Right lung (tissue), 2 donors: ENCODE measurements at regions not wholly inside any gene's neighbourhood (a gene's known extent, or its start where the extent isn't known, plus 50 kb on each side); places are given as distances from the start of the nearest gene placed in this dataset.

Experiments
- DNase-seq, 2 donors: peaks; one replicate each; pipeline ENCODE4 v3.0.0-alpha.2; 2013

DNA sequence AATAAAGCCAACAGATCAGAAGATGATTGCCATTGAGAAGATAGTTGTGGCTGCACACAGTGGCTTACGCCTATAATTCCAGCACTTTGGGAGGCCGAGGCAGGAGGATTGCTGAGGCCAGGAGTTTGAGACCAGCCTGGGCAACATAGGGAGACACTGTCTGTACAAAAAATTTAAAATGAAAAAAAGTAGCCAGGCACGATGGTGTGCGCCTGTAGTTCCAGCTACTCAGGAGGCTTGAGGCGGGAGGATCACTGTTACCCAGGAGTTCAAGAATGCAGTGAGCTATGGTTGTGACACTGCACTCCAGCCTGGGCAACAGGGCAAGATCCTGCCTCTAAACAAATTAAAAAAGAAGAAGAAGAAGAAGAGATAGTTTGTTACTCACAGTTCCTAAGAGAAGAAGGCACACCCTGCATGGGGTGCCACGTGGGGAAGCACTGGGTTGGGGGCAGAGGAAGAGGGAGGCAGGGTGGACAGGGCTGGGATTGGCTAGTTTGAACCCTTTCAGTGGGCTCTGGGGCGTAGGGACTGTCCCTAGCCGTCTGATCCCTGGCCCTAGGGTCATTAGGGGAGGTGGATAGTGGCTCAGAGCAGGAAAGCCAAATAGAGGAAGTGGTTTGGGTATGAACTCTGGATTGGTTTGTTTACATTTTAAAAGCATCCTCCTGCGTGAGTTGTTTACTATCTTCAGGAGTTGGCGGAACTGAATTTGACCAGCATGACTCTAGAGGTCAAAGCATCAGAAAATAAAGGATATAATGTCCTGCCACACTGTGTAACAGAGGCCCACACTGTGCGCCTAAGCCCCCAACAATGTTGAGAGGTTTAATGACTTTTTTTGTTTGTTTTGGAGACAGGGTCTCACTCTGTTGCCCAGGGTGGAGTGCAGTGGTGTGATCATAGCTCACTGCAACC is 60.5 kb upstream of the MEDAG start:
- no peak for DNase-seq

DNA sequence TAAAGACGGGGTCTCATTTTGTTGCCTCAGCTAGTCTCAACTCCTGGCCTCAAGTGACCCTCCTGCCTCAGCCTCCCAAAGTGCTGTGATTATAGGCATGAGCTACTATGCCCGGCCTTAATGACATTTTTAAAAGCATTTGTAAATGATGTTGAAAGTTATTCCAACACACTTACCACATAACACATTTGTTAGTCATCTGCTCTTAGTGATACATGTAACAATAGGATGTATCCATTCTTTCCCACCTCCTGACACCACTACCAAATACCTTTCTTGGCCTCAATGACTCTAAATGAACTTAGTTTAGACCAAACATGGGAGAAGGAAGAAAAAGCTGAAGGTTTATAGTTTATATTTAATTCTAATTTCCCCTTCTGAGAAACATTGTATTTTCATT is 59.8 kb upstream of the MEDAG start:
- no peak for DNase-seq

DNA sequence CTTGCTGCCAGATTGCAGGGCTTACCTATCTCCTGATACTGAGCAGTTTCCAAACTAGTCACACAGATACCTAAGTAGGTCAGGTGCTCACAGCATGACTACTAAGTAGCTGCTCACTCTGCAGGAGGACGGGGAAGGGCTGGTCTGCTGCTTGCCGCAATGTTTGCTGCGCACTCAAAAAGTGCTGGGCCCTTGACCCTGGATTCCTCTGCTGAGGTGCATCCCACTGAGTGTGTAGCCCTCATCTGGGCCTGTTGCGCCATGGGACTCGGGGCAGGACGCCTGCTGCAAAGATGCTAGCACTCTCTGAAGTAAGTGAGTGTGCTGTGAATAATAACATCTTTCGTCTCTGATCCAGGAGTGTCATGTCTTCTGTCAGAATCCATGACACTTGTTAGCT is 59.2 kb upstream of the MEDAG start:
- no peak for DNase-seq

DNA sequence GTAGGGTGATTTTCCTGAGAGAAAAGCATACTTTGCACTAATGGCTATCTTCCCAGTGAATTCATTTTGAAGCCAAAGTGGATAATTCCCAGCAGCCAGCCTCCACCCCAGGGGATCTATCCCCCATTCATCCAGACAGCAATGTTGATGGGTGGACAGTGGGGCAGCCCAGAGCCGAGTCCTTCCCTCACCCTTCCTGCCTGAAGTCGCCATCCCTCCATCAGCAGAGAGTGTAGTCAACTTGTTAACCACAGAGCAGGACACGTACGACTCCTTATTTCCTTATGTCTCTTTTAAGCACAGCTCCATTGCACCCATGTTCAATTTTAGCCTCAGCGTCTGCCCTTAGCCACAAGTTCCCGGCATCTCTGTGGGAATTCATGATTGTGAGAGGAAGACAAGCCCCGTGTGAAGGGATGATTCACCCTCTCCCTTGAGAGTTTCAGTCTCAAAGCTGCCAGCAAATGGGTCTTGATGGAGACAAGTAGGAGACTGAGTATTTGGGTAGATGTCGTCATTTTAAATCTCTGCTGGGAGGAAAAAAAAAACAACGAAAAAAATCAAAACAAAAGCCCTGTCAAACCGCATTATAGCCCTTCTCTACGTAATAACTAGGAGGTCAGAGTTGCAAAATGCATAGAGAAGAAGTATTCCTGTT is 58.3 kb upstream of the MEDAG start:
- DNase-seq, result peak in 1 of 2 donors; percentile 58

DNA sequence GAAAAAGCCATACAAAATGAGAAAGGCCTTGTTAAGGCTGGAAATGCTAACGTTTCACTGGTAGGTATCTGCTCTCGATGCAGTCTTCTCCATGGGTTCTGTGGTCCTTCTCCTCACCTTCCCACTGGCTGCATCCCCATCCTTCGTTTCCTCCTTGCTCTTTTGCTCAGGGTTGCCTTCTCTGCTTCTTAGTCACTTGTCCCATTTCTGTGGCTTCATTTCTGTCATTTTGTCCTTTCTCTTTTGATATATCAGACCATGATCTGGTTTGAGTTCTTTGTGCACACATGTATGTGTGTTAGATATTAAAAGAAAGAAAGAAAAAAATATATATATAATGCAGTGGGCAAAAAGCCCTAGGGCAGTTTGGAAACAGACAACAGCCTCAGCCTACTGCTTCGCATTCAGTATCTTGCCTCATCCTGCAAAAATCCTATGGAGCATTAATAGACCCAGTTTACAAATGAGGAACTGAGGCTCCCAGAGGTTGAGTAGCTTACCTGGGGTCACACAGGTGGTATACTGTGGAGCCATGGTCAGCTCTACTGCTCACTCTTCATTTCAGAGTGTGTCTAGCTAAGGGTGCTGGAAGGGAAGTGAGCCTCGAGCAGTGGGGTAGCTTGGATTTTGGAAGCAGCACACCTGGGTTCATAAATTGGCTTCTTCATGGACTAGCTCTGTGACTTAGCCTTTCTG is 57.6 kb upstream of the MEDAG start:
- DNase-seq, result no peak

DNA sequence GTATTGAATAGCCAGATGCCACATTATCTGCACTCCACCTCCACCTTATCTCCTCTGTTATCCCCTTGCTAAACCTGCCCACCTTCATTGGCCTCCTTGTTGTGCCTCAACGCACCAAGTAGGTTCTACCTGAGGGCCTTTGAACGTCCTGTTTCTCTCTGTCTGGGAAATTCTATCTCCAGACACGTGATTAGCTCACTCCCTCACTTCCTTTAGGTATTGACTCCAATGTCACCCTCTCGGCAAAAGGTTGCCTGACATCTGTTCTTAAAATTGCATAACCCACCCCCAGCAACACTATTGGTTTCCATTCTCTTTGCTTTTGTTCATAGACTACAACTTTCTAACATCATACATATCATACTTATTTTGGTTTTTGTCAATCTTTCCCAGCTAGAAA is 56.5 kb upstream of the MEDAG start:
- DNase-seq, result no peak

DNA sequence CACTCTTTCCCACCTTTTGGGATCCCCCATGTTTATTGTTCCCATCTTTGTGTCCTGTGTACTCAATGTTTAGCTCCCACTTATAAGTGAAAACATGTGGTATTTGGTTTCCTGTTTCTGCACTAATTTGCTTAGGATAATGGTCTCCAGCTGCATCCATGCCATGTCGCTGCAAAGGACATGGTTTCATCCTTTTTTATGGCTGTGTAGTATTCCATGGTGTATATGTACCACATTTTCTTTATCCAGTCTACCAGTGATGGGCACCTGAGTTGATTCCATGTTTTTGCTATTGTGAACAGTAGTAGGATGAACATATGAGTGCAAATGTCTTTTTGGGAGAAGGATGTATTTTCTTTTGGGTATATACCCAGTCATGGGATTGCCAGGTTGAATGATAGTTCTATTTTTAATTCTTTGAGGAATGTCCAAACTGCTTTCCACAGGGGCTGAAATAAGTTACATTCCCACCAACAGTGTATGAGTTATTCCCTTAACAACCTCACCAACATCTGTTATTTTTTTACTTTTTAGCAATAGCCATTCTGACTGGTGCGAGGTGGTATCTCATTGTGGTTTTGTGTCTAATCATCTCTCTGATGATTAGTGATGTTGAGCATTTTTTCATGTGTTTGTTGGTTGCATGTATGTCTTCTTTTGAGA is 55.7 kb upstream of the MEDAG start:
- no peak for DNase-seq

DNA sequence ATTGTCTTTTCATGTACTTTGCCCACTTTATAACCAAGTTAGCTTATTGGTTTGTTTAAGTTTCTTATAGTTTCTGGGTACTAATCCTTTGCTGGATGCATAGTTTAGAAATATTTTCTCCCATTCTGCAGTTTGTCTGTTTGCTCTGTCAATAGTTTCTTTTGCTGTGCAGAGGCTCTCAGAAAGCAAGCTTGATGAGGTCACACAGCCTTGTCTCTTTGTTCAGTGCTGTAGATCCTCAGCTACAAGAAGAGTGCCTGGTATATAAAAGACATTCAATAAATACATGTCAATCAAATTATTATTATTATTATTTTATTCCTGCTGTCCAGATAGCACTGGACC is 55.2 kb upstream of the MEDAG start:
- DNase-seq, result no peak

DNA sequence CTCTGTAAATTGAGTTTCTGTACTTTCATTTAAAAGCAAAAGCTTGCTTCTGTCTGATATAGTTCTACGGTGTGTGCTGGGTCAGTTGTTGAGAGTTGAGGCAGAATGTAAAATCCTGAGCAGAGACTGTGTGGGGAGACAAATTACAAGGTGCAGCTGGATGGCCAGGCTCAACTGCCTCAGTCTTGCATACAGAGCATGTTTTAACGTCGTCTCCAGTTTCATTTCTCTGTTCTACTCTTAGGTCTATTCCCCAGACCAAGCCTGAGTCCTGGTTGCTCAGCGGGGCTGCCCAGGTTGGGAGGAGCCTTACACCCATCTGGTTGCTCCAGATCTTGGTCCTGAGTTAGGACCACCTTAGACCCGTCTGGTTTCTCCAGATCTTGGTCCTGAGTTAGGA is 54.4 kb upstream of the MEDAG start:
- DNase-seq, result no peak

DNA sequence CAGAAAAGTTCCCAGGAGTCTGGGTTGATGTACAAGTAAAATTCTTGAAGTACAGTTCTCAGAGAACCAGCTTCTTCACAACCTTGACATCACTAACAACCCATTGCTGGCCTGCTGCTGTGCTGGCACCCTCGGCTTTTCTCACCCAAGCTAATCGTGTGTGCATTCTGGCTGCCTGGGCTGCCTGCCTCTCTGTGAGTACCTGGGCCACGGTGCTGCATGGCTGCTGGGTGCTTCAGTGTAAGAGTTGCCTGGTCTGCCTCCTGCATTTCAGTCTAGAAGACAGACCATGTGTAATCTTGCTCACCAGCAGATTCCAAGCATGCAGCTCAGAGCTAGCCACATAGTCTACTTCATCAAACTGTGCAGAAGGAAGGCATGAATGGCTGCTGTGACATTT is 50.5 kb upstream of the MEDAG start:
- DNase-seq, result no peak

DNA sequence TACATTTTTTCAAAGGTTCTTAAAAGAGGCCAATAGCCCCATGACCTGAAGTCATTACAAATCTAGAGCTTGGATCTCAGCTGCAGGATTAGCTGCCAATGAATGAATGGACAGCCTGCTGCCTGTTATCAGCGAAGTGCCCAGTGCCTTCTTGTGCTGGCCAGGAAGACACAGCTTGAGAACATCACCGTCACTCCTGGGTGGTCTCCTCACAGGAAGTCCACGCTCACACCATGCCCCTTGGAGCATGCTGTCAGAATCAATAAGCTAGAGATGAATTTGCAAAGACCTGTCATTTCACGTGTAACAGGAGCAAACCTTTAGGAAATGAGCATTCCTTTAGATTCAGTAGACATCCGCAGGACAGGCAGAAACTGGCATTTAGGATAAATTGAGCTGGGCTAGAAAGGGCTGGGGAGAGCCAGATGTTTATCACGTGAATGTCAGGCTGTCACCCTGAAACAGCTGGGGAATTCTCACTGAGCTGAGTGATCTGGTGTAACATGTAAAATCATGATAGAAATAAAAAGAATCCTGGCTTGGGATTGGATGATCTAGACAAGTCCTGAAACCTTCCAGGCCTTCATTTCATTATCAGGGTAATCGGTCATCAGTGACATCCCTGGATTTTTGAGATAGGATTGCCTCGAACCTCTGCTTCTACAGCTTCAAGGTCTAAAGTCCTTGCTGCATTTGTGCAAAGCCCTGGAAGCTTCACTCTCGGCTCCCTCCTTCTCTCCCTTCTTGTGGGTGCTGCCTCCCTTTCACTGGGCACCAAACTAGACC is 49.9 kb upstream of the MEDAG start:
- peak; percentile 83 to 88 for DNase-seq
